K562 (cell line): ENCODE measurements at regions not wholly inside any gene's neighbourhood (a gene's known extent, or its start where the extent isn't known, plus 50 kb on each side); places are given as distances from the start of the nearest gene placed in this dataset.

Experiments
- ATAC-seq: fragments of 200-7000 bp; cut with Tn5 transposase; 3 replicates; pipeline ENCODE4 v1.9.1; 2020; ENCODE audit warnings: moderate library complexity
- BruUV-seq: library from RNA; stranded (reverse); fragments of 400-500 nt; replicated peaks from 2 replicates; lab custom pipeline; 2021; lab: Mats Ljungman, UMichigan
- CTCF ChIA-PET: fragments of 300-600 bp; formaldehyde crosslinking; extraction: SDS; loops from one replicate; lab custom pipeline; 2021; ENCODE audit warnings: low intra/inter-chr PET ratio; lab: Yijun Ruan, JAX
- POLR2A ChIA-PET: fragments of 300-600, 350-650 bp; sonication (Branson Sonifier 250); formaldehyde crosslinking; extraction: SDS; loops from one replicate; lab custom pipeline; 2021; ENCODE audit warnings: antibody characterized with exemption, inconsistent platforms; lab: Yijun Ruan, JAX
- DNase-seq, 4 experiments: peaks; one replicate each; pipeline versions ENCODE4 v3.0.0 to v3.0.0-alpha.2; 2011 to 2018; ENCODE audit warnings: low spot score in 3 of 4, mixed read lengths in 3 of 4; ENCODE audit errors: extremely low read depth in 1 of 4
- FAIRE-seq: peaks from 2 replicates; lab custom pipeline; 2011; peaks lifted over from hg19 to GRCh38; lab: Jason Lieb, UNC
- H2AFZ ChIP-seq: 2 replicates; pipeline ENCODE4 v1.6.0; 2011; ENCODE audit warnings: low read depth, low read length, control low read depth, inconsistent platforms
- H3K27ac ChIP-seq: fragments of 200-600 bp; 3 replicates; pipeline ENCODE4 v1.8.0; 2011; ENCODE audit warnings: low read depth, mild to moderate bottlenecking, control low read depth, inconsistent platforms, low read length, moderate library complexity, mixed read lengths; ENCODE audit errors: extremely low read depth
- H3K27me3 ChIP-seq, 2 experiments: fragments of 300-600 bp in 1 of 2; 2 replicates in 1 of 2; 3 replicates in 1 of 2; pipeline versions ENCODE4 v1.6.0 to v1.8.0; 2011; ENCODE audit warnings: inconsistent platforms in 2 of 2, low read length in 2 of 2, mild to moderate bottlenecking in 1 of 2, mixed read lengths in 1 of 2, moderate library complexity in 1 of 2; ENCODE audit not compliant: control insufficient read depth in 2 of 2, insufficient read depth in 2 of 2
- H3K36me3 ChIP-seq: fragments of 300-600 bp; 3 replicates; pipeline ENCODE4 v1.8.0; 2011; ENCODE audit warnings: mild to moderate bottlenecking, low read length, inconsistent platforms; ENCODE audit not compliant: control insufficient read depth, insufficient read depth
- H3K4me1 ChIP-seq, 2 experiments: fragments of 200-600 bp in 1 of 2; replicated peaks in 1 of 2; 2 replicates in 1 of 2; 3 replicates in 1 of 2; pipeline versions ENCODE4 v1.5.1 to v1.8.0; 2011; ENCODE audit warnings: inconsistent platforms in 2 of 2, low read length in 2 of 2, mild to moderate bottlenecking in 1 of 2, mixed read lengths in 1 of 2, moderate library complexity in 1 of 2; ENCODE audit not compliant: control insufficient read depth in 2 of 2, insufficient read depth in 2 of 2
- H3K4me2 ChIP-seq: 2 replicates; pipeline ENCODE4 v1.6.1; 2011; ENCODE audit warnings: low read length, control low read depth, inconsistent platforms, mixed read lengths; ENCODE audit not compliant: insufficient read depth
- H3K4me3 ChIP-seq: fragments of 200-600 bp; sonication (generic), shearing (Covaris generic); 2 replicates; pipeline ENCODE4 v1.5.1; 2016; ENCODE audit warnings: control low read depth, inconsistent platforms
- H3K79me2 ChIP-seq: fragments of 200-600 bp; 3 replicates; pipeline ENCODE4 v1.8.0; 2011; ENCODE audit warnings: low read length, inconsistent platforms; ENCODE audit not compliant: control insufficient read depth, insufficient read depth
- H3K9ac ChIP-seq, 2 experiments: 2 replicates each; pipeline versions ENCODE4 v1.6.0 to v1.6.1; 2011; ENCODE audit warnings: low read depth in 2 of 2, low read length in 2 of 2, control low read depth in 1 of 2, inconsistent platforms in 1 of 2, mild to moderate bottlenecking in 1 of 2, mixed read lengths in 1 of 2; ENCODE audit not compliant: insufficient read depth in 1 of 2
- H3K9me1 ChIP-seq: one replicate; pipeline ENCODE4 v1.6.0; 2011; ENCODE audit warnings: inconsistent platforms, mild to moderate bottlenecking, low read length, moderate library complexity; ENCODE audit not compliant: control insufficient read depth, insufficient read depth
- H3K9me3 ChIP-seq: replicated peaks from 2 replicates; pipeline ENCODE4 v1.5.1; 2011; ENCODE audit warnings: low read depth, low read length, inconsistent platforms; ENCODE audit not compliant: control insufficient read depth, insufficient read depth
- H4K20me1 ChIP-seq: replicated peaks from 2 replicates; pipeline ENCODE4 v1.6.1; 2011; ENCODE audit warnings: low read length, inconsistent platforms, mixed read lengths; ENCODE audit not compliant: control insufficient read depth, insufficient read depth
- ADNP ChIP-seq: fragments of 200-800 bp; sonication (Bioruptor generic); IDR thresholded peaks from 2 replicates; pipeline ENCODE4 v1.6.1; 2016; ENCODE audit warnings: missing genetic modification characterization, missing compliant biosample characterization
- KAT2B ChIP-seq: IDR thresholded peaks from one replicate; pipeline ENCODE4 v1.6.1; 2012; ENCODE audit warnings: low read depth, mild to moderate bottlenecking, control low read depth, inconsistent platforms, low read length, moderate library complexity
- KLF1 ChIP-seq: fragments of 450-650 bp; IDR thresholded peaks from 2 replicates; pipeline ENCODE4 v1.6.1; 2016; ENCODE audit warnings: missing genetic modification characterization, missing compliant biosample characterization
- KLF10 ChIP-seq: fragments of 250-450 bp; sonication (Bioruptor Pico); IDR thresholded peaks from 2 replicates; pipeline ENCODE4 v1.6.1; 2021; ENCODE audit warnings: matching md5 sums
- MEF2A ChIP-seq: IDR thresholded peaks from 2 replicates; pipeline ENCODE4 v1.6.1; 2011; ENCODE audit warnings: low read depth, mild to moderate bottlenecking, low read length, moderate library complexity; ENCODE audit not compliant: control insufficient read depth
- PCBP2 ChIP-seq: fragments of 200-400 bp; formaldehyde crosslinking; IDR thresholded peaks from 2 replicates; pipeline ENCODE4 v1.6.1; 2018; ENCODE audit warnings: low read length, low read depth, mild to moderate bottlenecking, moderate library complexity; ENCODE audit not compliant: poor library complexity, severe bottlenecking
- ZNF143 ChIP-seq: sonication (generic); formaldehyde crosslinking; IDR thresholded peaks from 2 replicates; pipeline ENCODE4 v1.9.0; 2022; ENCODE audit warnings: mild to moderate bottlenecking, missing genetic modification reagents
- ZNF232 ChIP-seq: sonication (generic); formaldehyde crosslinking; IDR thresholded peaks from 2 replicates; pipeline ENCODE4 v1.8.0; 2022; ENCODE audit warnings: mild to moderate bottlenecking, missing genetic modification reagents
- ZNF263 ChIP-seq: sonication (generic); formaldehyde crosslinking; IDR thresholded peaks from 2 replicates; pipeline ENCODE4 v1.8.0; 2022; ENCODE audit warnings: mild to moderate bottlenecking, missing genetic modification reagents, borderline replicate concordance
- WGBS: fragments of 100-300 bp; shearing (Covaris generic); methylation state at CpG from one replicate; pipeline ENCODE4 v1.1.6; 2016; ENCODE audit warnings: low coverage, mixed read lengths; ENCODE audit not compliant: insufficient coverage; ENCODE audit errors: missing lambda C conversion rate; 5-methylcytosine and 5-hydroxymethylcytosine counted together
- in situ Hi-C: fragments of 300-500 bp; cut with MboI; formaldehyde crosslinking; loops from 4 replicates; pipeline ENCODE4 v1.15.0; 2018; ENCODE audit warnings: inconsistent platforms, mixed read lengths
- intact Hi-C: fragments of 100-400 bp; cut with micrococcal nuclease; formaldehyde crosslinking; loops from 2 replicates; pipeline ENCODE4 v1.14.2; 2022
- TF ChIP-seq, protein P1 (sequence below): fragments of 250-450 bp; sonication (Bioruptor Pico); IDR thresholded peaks from 2 replicates; pipeline ENCODE4 v1.5.0; 2020; ENCODE audit warnings: mild to moderate bottlenecking, borderline replicate concordance
- TF ChIP-seq, protein P2 (sequence below): sonication (generic); formaldehyde crosslinking; IDR thresholded peaks from 2 replicates; pipeline ENCODE4 v1.8.0; 2022; ENCODE audit warnings: mild to moderate bottlenecking, missing genetic modification reagents
- TF ChIP-seq, protein P3 (sequence below): sonication (generic); formaldehyde crosslinking; IDR thresholded peaks from 2 replicates; pipeline ENCODE4 v1.8.0; 2023; ENCODE audit warnings: mild to moderate bottlenecking, missing genetic modification reagents
- TF ChIP-seq, protein P4 (sequence below): fragments of 450-650 bp; IDR thresholded peaks from 2 replicates; pipeline ENCODE4 v1.6.1; 2016; ENCODE audit warnings: mild to moderate bottlenecking

DNA sequence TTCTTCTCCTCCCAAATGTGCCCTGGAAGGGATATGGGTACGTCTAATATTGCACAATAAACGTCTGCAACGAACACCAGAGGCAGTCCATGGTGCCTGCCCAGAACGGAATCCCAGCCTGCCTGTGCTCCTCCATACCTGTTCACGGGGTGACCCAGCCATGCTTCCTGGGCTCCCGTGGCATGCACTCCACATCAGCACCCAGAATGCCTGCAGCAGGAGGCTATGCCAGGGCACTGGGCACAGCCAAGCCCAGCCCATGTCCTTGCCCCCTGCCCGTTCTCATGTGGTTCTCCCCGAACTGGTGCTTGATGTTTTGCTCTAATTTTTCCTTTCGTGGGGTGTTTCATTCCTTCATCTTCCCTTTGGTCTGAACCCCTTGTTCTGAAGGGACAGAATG is 404.3 kb downstream of the BCL11B start:
- intact Hi-C loops, result no loop called here
- TF ChIP-seq, protein P1, sequence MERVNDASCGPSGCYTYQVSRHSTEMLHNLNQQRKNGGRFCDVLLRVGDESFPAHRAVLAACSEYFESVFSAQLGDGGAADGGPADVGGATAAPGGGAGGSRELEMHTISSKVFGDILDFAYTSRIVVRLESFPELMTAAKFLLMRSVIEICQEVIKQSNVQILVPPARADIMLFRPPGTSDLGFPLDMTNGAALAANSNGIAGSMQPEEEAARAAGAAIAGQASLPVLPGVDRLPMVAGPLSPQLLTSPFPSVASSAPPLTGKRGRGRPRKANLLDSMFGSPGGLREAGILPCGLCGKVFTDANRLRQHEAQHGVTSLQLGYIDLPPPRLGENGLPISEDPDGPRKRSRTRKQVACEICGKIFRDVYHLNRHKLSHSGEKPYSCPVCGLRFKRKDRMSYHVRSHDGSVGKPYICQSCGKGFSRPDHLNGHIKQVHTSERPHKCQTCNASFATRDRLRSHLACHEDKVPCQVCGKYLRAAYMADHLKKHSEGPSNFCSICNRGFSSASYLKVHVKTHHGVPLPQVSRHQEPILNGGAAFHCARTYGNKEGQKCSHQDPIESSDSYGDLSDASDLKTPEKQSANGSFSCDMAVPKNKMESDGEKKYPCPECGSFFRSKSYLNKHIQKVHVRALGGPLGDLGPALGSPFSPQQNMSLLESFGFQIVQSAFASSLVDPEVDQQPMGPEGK (CRISPR knock-in tag), result no peak
- no peak for TF ChIP-seq PCBP2
- no peak for TF ChIP-seq MEF2A
- TF ChIP-seq, protein P2, sequence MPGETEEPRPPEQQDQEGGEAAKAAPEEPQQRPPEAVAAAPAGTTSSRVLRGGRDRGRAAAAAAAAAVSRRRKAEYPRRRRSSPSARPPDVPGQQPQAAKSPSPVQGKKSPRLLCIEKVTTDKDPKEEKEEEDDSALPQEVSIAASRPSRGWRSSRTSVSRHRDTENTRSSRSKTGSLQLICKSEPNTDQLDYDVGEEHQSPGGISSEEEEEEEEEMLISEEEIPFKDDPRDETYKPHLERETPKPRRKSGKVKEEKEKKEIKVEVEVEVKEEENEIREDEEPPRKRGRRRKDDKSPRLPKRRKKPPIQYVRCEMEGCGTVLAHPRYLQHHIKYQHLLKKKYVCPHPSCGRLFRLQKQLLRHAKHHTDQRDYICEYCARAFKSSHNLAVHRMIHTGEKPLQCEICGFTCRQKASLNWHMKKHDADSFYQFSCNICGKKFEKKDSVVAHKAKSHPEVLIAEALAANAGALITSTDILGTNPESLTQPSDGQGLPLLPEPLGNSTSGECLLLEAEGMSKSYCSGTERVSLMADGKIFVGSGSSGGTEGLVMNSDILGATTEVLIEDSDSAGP (CRISPR knock-in tag), result no peak
- TF ChIP-seq, protein P3, sequence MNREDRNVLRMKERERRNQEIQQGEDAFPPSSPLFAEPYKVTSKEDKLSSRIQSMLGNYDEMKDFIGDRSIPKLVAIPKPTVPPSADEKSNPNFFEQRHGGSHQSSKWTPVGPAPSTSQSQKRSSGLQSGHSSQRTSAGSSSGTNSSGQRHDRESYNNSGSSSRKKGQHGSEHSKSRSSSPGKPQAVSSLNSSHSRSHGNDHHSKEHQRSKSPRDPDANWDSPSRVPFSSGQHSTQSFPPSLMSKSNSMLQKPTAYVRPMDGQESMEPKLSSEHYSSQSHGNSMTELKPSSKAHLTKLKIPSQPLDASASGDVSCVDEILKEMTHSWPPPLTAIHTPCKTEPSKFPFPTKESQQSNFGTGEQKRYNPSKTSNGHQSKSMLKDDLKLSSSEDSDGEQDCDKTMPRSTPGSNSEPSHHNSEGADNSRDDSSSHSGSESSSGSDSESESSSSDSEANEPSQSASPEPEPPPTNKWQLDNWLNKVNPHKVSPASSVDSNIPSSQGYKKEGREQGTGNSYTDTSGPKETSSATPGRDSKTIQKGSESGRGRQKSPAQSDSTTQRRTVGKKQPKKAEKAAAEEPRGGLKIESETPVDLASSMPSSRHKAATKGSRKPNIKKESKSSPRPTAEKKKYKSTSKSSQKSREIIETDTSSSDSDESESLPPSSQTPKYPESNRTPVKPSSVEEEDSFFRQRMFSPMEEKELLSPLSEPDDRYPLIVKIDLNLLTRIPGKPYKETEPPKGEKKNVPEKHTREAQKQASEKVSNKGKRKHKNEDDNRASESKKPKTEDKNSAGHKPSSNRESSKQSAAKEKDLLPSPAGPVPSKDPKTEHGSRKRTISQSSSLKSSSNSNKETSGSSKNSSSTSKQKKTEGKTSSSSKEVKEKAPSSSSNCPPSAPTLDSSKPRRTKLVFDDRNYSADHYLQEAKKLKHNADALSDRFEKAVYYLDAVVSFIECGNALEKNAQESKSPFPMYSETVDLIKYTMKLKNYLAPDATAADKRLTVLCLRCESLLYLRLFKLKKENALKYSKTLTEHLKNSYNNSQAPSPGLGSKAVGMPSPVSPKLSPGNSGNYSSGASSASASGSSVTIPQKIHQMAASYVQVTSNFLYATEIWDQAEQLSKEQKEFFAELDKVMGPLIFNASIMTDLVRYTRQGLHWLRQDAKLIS (CRISPR knock-in tag), result no peak
- no peak for TF ChIP-seq ZNF143
- TF ChIP-seq KLF1, result no peak
- TF ChIP-seq ADNP (tag), result no peak
- TF ChIP-seq ZNF232 (CRISPR knock-in tag), result no peak
- no peak for TF ChIP-seq ZNF263 (CRISPR knock-in tag)
- TF ChIP-seq, protein P4, sequence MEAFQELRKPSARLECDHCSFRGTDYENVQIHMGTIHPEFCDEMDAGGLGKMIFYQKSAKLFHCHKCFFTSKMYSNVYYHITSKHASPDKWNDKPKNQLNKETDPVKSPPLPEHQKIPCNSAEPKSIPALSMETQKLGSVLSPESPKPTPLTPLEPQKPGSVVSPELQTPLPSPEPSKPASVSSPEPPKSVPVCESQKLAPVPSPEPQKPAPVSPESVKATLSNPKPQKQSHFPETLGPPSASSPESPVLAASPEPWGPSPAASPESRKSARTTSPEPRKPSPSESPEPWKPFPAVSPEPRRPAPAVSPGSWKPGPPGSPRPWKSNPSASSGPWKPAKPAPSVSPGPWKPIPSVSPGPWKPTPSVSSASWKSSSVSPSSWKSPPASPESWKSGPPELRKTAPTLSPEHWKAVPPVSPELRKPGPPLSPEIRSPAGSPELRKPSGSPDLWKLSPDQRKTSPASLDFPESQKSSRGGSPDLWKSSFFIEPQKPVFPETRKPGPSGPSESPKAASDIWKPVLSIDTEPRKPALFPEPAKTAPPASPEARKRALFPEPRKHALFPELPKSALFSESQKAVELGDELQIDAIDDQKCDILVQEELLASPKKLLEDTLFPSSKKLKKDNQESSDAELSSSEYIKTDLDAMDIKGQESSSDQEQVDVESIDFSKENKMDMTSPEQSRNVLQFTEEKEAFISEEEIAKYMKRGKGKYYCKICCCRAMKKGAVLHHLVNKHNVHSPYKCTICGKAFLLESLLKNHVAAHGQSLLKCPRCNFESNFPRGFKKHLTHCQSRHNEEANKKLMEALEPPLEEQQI, result no peak
- no peak for TF ChIP-seq KAT2B
- no peak for TF ChIP-seq KLF10 (CRISPR knock-in tag)

More for the DNA sequence above, 404.3 kb downstream of the BCL11B start:
- Histone ChIP-seq H3K9ac (no peak overlapping the region), H3K36me3 (no peaks in the 10 kb centered on the region), H3K27me3 (no peaks in the 10 kb centered on the region), H4K20me1 (no peaks in the 10 kb centered on the region), H3K9me3 (no peaks in the 10 kb centered on the region), H3K4me3 (no peak overlapping the region), H3K4me1 (no peaks in the 10 kb centered on the region), H2AFZ (no peak overlapping the region), H3K9me1 (no peaks in the 10 kb centered on the region), H3K27ac (no peak overlapping the region), H3K4me2 (no peak overlapping the region), H3K79me2 (no peaks in the 10 kb centered on the region)
- WGBS, result 0% methylated on average over 7 of the region's 9 CpGs
- in situ Hi-C loops, result no loop called here
- FAIRE-seq (no peak), ATAC-seq (no peak), DNase-seq (no peak)
- no TSS peak for BruUV-seq
- POLR2A ChIA-PET, result interaction anchor here (0.6 kb wide), 1 partner anchor 175 kb away, joined by 3 read pairs; no protein-coding TSS in a partner anchor
- CTCF ChIA-PET, result no interaction called here
